ENCODE measurements at regions not wholly inside any gene's neighbourhood (a gene's known extent, or its start where the extent isn't known, plus 50 kb on each side); places are given as distances from the start of the nearest gene placed in this dataset.

- DNase-seq (ENCODE audit: low read depth in 2 of 2), result no peak
Observed at GRCh38 chr3:28088811-28089526, 152.4 kb upstream of the CMC1 start.

GRCh38 chr3:28089527-28089897 lies 151.9 kb upstream of the CMC1 start:
- DNase-seq (ENCODE audit: low read depth in 2 of 2), result no peak

- no peak for DNase-seq (ENCODE audit: low read depth in 2 of 2)
Observed at GRCh38 chr3:28099296-28099695, 142.1 kb upstream of the CMC1 start.

GRCh38 chr3:28101705-28102104 lies 139.7 kb upstream of the CMC1 start:
- no peak for DNase-seq (ENCODE audit: low read depth in 2 of 2)

- DNase-seq (ENCODE audit: low read depth in 2 of 2), result no peak
Observed at GRCh38 chr3:28103861-28104260, 137.6 kb upstream of the CMC1 start.

- no peak for DNase-seq (ENCODE audit: low read depth in 2 of 2)
Observed at GRCh38 chr3:28104896-28105534, 136.4 kb upstream of the CMC1 start.

GRCh38 chr3:28109829-28110228 lies 131.6 kb upstream of the CMC1 start:
- no peak for DNase-seq (ENCODE audit: low read depth in 2 of 2)

GRCh38 chr3:28110869-28111268 lies 130.6 kb upstream of the CMC1 start:
- no peak for DNase-seq (ENCODE audit: low read depth in 2 of 2)

GRCh38 chr3:28114893-28115292 lies 126.5 kb upstream of the CMC1 start:
- DNase-seq (ENCODE audit: low read depth in 2 of 2), result no peak

GRCh38 chr3:28115316-28115715 lies 126.1 kb upstream of the CMC1 start:
- DNase-seq (ENCODE audit: low read depth in 2 of 2), result no peak

GRCh38 chr3:28117598-28117997 lies 123.8 kb upstream of the CMC1 start:
- no peak for DNase-seq (ENCODE audit: low read depth in 2 of 2)

GRCh38 chr3:28118087-28118486 lies 123.3 kb upstream of the CMC1 start:
- no peak for DNase-seq (ENCODE audit: low read depth in 2 of 2)

GRCh38 chr3:28122227-28122626 lies 119.2 kb upstream of the CMC1 start:
- no peak for DNase-seq (ENCODE audit: low read depth in 2 of 2)

- no peak for DNase-seq (ENCODE audit: low read depth in 2 of 2)
Observed at GRCh38 chr3:28124882-28125281, 116.5 kb upstream of the CMC1 start.

- DNase-seq (ENCODE audit: low read depth in 2 of 2), result no peak
Observed at GRCh38 chr3:28125342-28125741, 116.1 kb upstream of the CMC1 start.

- no peak for DNase-seq (ENCODE audit: low read depth in 2 of 2)
Observed at GRCh38 chr3:28130836-28131235, 110.6 kb upstream of the CMC1 start.

GRCh38 chr3:28132941-28133340 lies 108.5 kb upstream of the CMC1 start:
- DNase-seq (ENCODE audit: low read depth in 2 of 2), result no peak

GRCh38 chr3:28134198-28134597 lies 107.2 kb upstream of the CMC1 start:
- DNase-seq (ENCODE audit: low read depth in 2 of 2), result no peak

- DNase-seq (ENCODE audit: low read depth in 2 of 2), result no peak
Observed at GRCh38 chr3:28134792-28135375, 106.5 kb upstream of the CMC1 start.

- DNase-seq (ENCODE audit: low read depth in 2 of 2), result no peak
Observed at GRCh38 chr3:28136607-28137216, 104.7 kb upstream of the CMC1 start.

GRCh38 chr3:28138043-28138610 lies 103.3 kb upstream of the CMC1 start:
- no peak for DNase-seq (ENCODE audit: low read depth in 2 of 2)

- no peak for DNase-seq (ENCODE audit: low read depth in 2 of 2)
Observed at GRCh38 chr3:28139288-28139687, 102.1 kb upstream of the CMC1 start.

Data from stimulated activated CD8-positive, alpha-beta memory T cell treated with anti-CD3 and anti-CD28 coated beads, Interleukin-7, amount 100 ng/mL, for 4 hours (primary cell).